SHP77 treated with DMSO at 0.1 percent for 48 hours (cell line): ENCODE measurements at regions not wholly inside any gene's neighbourhood (a gene's known extent, or its start where the extent isn't known, plus 50 kb on each side); places are given as distances from the start of the nearest gene placed in this dataset.
"Not testable (repeated sequence)": the region's sequence is repeated elsewhere in the genome, so short reads cannot be mapped to it uniquely, and the experiment has no call there.

Experiments used
- DNase-seq: peaks from one replicate; lab custom pipeline; 2025; lab: John Stamatoyannopoulos, UW

DNA sequence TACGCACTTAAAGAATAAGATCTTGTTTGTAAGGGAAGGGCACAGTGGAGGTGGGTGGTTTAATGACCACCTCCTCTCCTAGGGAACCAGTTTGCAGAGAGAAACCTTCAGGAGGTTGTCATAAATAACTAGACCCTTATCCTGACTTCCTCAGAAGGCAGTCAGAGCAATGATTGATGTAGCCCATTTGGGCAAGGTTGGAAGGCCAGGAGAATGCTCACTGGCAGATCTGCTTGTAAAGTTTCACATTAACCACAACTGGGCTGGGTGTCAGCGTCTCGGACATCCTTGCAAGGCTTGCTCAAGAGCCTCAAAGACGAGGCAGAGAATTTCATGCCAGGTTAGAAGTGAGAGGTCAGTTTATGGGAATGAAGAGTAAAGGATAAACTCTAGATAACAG, 87.6 kb upstream of the TRABD2B start:
- DNase-seq: no peak

GRCh38 chr1:48082271-48082962, 85.2 kb upstream of the TRABD2B start:
- DNase-seq: no peak

- DNase-seq: no peak
Observed at GRCh38 chr1:48080331-48081255, 83.4 kb upstream of the TRABD2B start.

DNA sequence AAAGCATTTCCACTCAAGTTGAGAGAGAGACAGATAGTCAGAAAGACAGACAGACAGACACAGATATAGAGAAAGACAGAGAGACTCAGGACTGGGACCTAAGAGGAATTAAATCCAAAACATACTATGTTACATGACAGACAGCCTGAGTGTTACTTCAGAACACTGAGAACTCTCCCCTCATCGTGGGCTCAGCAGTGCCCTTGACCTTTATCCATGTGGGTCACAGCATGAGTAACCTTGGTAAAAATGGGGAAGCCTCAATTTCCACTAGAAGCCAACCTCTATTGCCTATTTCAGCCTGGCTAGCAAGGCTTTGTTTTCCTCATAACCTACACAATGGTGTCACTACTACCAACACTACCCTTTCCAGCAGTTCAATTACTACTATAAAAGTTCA, 81.9 kb upstream of the TRABD2B start:
- no peak for DNase-seq

DNA sequence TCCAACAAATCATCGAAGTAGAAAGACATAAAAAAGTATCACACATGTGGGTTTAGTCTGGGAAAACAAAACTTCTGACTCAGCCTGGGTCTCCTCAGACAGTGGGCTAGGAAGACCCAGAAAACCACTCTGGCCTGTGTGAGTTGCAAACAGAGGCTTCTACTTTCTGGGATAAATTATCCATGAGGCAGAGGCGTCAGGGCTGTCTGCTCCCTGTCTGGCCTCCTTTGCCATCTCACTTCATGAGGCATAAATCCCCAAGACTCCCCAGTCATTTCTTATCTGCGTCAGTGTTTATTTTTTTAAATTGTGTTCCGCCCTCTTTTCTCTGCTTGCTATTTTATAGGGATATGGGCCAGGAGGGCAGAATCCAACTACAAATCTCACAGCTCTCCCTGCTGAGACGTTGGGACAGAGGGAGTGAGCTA, 80.6 kb upstream of the TRABD2B start:
- no peak for DNase-seq

DNA sequence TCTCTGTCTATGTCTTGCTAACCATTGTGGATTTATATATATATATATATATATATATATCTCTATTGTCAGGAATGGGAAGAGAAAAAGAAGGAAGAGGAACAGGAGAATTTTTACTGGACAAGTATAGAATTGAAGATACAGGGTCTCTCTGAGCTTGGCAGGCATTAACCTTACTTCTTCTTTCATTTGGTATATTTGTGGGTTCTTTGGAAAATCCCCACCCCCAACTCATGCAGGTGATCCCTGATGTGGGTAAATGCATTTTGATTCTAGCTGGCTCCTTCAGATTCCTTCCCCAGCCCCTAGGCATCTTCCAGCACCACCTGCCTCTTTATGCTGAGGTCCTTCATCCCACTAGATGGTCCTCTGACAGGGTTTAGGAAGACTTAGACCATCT, 78.8 kb upstream of the TRABD2B start:
- no peak for DNase-seq

- DNase-seq: no peak
Observed at GRCh38 chr1:48073798-48074530, 76.8 kb upstream of the TRABD2B start.

DNA sequence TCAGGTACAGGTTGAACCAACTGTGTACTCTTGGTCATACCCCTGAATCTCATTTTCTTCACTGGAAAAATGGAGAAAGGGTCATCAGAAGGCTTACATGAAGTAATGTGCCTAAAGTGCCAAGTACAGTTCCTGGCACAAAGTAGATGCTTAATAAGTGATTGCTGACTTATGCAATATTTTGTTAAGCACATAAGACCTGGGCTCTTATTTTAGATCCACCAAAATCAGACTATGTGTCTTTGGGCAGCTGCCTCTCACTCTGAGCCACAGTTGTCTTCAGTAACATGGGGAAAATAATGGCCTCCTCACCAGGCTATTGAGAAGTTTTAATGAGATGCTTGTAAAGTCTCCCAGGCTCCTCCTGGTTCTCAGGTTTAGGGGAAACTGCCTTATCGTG, 74.3 kb upstream of the TRABD2B start:
- DNase-seq: no peak

DNA sequence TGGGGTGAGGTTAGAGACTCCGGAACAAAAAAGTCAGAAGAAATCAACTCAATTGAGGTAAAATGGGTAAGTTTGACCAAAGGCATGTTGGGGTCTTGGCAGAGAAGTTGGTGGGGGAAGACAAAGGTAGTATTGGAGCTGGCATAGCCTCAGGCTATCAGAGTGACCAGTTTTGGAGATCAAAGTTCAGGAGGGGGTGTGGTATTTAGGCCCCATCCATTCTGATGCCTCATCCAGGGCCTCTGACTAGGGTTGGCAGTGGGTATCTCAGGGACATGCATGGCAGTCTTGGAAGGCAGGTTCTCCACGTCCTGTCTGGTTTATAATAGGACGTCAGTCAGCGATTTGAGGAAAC, 73.2 kb upstream of the TRABD2B start:
- no peak for DNase-seq

DNA sequence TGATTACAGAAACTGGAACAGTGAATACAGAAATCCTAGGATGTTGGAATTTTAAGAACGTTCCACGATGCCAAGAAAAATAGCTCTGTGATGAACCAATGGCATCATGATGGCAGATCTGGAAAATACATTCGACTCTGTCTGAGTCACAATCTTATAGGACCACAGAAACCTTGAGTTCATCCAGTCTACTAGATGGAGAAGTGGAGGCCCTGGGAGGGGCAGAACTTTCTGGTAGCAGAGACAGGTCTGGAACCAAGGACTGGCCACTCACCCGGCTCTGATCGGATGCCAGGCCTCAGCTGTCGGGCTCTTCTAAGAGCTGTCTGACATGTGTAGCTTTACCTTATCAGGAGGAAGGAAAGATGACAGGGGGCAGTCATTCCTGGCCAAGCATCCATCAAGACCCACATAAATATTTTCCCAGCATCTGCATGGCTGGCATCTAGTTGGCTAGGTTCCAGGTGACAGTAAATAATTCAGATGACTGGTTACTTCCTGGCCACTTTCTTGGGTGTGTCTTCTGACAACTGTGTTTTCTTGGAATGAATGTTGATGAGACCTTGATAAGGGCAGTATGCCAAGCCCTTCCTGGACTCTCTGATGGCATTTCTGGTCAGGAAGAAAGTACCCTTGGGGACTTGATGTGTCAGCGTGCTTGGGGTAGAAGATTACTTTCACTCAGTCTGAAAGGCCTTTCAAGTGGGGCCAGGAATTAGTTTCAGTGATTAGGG, 72.6 kb upstream of the TRABD2B start:
- no peak for DNase-seq

DNA sequence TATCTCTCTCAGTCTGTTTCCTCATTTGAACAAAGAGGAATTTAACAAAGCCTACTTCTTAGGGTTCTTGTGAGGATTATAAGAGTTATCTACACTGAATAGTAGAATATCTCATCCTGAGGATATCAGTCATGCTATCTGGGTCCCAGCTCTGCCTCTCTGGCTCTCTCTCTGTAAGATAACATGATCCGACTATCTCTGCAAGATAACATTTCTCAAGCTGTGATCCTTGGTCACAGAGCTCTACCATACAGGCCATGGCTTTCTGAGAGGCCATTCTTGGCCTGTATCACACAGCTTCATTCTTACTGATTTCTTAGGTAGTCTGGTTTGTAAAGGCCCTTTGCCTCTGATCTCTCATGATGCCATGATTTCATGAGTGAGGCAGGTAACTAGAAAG, 71.0 kb upstream of the TRABD2B start:
- DNase-seq: no peak

DNA sequence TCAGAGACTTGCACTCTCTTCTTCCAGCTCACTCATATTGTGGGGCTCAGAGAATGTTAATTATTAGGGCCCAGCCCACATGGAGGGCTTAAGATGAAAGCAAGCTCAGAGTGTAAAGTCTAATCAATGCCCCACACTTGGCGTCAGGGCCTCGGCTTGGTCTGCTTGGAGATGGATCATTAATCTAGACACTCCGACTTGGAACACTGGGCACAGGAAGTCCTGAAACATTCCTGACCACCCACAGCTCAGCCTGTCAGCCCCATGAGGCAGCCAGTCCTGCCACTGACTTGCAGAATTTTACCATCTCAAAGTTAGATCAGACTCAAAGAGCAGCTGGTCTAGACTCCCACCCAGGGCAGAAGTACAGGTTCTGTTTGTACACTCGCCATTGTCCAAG, 69.8 kb upstream of the TRABD2B start:
- DNase-seq: no peak

GRCh38 chr1:48064693-48065092, 67.5 kb upstream of the TRABD2B start:
- not testable (repeated sequence) for DNase-seq

DNA sequence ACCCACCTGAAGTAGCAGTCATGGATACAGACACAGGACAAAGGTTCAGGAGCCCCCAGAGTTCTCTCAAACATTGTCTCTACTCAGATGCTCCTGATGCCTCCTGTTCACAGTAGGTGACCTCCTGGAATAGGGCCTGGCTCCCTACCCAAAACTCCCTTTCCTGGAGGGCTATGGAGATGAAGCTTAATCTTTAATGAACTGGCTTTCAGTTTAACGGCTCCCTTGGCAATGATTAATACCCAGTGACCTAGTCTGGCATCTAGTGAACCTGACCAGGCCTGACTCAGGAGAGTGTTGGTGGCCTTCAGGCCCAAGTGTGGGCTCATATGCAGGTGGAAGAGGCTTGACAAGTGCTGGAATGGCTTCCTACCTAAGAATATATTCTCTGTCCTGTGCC, 65.2 kb upstream of the TRABD2B start:
- DNase-seq: no peak

DNA sequence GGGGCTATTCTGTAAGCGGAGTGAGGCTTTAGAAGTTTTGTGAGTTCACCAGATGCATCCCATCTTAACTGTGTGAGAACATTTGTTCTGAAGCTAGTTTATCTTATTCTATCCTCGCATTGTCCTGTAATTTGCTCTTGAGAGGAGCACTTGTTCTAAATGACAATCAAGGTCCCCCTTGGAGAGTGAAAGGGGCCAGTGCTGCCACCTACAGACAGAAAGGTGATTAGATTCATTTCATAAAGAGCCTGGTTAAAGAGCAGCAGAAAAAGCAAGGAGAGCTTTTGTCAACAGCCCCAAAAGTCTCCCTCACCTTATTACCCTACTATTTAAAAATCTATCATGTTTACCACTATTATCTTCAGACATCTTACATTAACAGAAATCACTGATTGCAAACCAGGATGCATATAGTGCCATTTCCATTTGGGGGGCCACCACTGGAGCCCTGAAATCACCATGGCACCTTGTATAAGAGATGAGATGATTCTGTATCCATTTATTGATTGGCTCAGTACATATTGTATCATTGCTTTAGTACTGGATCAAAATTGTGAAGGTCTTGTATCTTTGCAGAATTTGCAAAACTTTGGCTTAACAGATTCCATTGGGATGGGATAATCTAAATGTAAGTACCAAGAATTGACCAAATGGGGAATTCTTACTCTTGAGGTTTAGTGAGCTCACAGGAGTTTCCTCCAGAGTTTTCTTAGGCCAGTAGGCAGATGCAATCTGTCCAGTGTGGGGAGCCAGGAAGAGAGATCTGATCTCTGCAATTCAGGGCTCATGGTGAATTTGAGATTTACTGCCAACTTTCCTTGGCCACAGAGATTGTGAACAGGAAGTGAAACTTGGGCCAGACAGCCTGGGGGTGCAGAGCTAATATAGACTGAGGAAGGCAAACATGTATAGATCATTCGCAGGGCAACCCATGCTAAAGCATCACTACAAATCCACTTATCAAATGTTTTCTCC, 64.3 kb upstream of the TRABD2B start:
- DNase-seq: peak; percentile 8

DNA sequence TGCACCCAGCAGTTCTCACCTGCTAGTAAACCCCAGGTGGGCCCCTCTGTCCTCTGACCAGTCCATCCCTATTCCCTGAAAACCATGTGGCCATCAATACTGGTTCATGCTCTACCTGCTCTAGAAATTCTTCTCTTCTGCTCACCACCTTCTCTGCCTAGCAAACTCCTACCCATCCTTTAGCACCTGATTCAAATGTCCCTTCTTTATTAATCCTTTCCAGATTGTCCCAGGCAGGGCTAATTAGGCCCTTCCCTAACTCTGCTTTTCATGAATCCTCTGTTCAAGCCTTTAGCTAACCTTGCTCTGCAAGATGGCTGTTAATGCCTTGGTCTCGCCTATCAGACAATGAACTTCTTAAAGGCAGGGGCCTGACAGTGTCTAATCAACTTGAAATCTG, 62.1 kb upstream of the TRABD2B start:
- no peak for DNase-seq

GRCh38 chr1:48058135-48059025, 61.2 kb upstream of the TRABD2B start:
- no peak for DNase-seq

DNA sequence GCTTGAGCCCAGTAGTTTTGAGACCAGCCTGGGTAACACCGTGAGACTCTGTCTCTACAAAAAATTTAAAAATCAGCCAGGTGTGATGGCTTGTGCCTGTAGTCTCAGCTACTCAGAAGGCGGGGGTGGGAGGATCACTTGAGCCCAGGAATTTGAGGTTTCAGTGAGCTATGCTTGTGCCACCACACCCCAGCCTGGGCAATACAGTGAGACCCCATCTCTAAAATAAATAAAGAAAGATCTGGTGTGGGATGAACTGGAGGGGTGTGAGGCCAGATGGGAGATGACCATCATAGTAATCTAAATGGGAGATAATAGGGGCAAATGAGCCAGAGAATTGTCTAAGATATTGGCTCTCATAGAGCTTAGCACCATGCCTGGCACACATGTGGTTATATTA, 60.1 kb upstream of the TRABD2B start:
- no peak for DNase-seq

DNA sequence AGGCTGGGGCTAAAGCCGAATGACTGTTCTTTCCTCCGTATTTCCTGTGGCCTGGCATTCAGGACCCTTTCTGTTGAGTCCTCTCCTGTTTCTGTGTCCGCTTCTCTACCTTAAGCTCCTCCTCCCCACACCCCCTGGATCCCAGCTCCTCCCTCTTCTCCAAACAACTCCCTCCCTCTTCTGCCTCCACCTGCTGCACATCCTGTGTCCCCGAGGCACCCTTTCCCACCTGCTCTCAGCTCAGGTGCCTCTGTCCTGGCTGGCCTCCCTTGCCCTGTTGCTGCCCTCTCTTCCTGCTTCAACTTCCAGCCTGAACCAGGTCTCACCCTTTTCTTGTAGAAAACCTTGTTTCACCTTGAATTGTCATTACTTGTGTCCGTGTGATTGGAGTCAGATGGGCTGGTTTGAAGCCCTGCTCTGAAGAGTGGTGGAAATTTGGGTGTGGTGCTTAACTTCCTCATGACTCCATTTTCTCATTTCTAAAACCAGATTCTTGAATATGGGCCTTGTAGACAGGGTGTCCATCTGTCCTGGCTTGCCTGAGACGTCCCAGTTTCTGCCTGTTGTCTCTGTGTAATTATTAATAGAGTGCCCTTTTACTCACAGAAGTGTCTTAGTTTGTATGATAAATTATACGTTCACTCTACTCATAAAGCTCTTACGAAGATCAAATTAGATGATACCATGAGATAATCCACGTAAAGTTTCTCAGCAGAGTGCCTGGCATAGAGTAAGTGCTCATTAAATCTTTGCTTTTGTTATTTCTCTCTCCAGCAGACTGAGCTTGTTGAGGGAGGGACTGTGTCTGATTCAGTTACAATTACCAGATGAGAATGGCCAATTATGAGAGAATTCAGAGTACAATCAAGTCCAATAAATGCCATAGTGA, 58.9 kb upstream of the TRABD2B start:
- no peak for DNase-seq
